Ascending aorta (tissue), 2 donors: ENCODE measurements at regions not wholly inside any gene's neighbourhood (a gene's known extent, or its start where the extent isn't known, plus 50 kb on each side); places are given as distances from the start of the nearest gene placed in this dataset.

Source experiments
- DNase-seq, 2 donors: peaks; one replicate each; pipeline ENCODE4 v3.0.0-alpha.2; 2019; ENCODE audit warnings: low spot score in 2 of 2
- H3K27ac ChIP-seq, 2 donors: fragments of 200-600 bp; sonication (generic); one replicate each; pipeline ENCODE4 v1.5.1; 2016 to 2017; ENCODE audit warnings: mild to moderate bottlenecking in 1 of 2
- H3K27me3 ChIP-seq: fragments of 200-600 bp; sonication (generic); one replicate; pipeline ENCODE4 v1.5.1; 2017
- H3K36me3 ChIP-seq, 2 donors: fragments of 200-600 bp; sonication (generic); one replicate each; pipeline ENCODE4 v1.5.1; 2016
- H3K4me1 ChIP-seq, 2 donors: fragments of 200-600 bp; sonication (generic); one replicate each; pipeline ENCODE4 v1.5.1; 2016 to 2017; ENCODE audit warnings: mild to moderate bottlenecking in 1 of 2
- H3K4me3 ChIP-seq, 2 donors: fragments of 200-600 bp; sonication (generic); one replicate each; pipeline ENCODE4 v1.5.1; 2016 to 2017; ENCODE audit warnings: mild to moderate bottlenecking in 1 of 2
- H3K9me3 ChIP-seq, 2 donors: fragments of 200-600 bp; sonication (generic); one replicate each; pipeline ENCODE4 v1.5.1; 2016
- intact Hi-C: fragments of 100-400 bp; cut with DNase I; formaldehyde crosslinking; loops from one replicate; pipeline ENCODE4 v1.15.1; 2023
- TF ChIP-seq, protein P1 (sequence below), 3 experiments: fragments of 200-600 bp in 2 of 3; fragments of 450-650 bp in 1 of 3; sonication (generic) in 2 of 3; IDR thresholded peaks; one replicate each; pipeline ENCODE4 v1.5.1; 2016 to 2019; ENCODE audit warnings: antibody characterized with exemption in 3 of 3, mild to moderate bottlenecking in 1 of 3, moderate library complexity in 1 of 3

DNA sequence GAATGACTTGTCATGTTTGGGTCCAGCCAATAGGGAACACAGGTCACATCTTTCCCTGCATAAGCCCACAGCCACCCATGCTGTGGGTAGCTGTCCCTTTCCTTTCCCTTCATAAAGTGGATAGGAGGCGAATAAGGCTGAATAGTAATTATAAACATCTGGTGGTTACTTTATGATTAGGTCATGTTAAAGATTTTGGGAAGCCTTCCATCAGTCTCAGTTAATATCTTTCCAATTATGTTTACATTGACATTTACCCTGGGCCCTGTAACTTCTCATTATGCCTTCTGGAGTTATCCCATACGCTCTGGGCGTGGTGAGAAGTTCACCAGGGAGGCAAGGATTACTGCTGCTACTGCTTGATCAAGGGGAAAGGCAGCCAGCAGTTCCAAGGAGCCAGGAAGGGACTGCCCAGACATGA, 197.2 kb downstream of the HLX start:
- intact Hi-C loops = no loop called here
- TF ChIP-seq, protein P1, sequence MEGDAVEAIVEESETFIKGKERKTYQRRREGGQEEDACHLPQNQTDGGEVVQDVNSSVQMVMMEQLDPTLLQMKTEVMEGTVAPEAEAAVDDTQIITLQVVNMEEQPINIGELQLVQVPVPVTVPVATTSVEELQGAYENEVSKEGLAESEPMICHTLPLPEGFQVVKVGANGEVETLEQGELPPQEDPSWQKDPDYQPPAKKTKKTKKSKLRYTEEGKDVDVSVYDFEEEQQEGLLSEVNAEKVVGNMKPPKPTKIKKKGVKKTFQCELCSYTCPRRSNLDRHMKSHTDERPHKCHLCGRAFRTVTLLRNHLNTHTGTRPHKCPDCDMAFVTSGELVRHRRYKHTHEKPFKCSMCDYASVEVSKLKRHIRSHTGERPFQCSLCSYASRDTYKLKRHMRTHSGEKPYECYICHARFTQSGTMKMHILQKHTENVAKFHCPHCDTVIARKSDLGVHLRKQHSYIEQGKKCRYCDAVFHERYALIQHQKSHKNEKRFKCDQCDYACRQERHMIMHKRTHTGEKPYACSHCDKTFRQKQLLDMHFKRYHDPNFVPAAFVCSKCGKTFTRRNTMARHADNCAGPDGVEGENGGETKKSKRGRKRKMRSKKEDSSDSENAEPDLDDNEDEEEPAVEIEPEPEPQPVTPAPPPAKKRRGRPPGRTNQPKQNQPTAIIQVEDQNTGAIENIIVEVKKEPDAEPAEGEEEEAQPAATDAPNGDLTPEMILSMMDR (IDR thresholded peaks at IDR 0.05) = no peak
- no peak overlapping the region for H3K4me3 ChIP-seq
- H3K36me3 ChIP-seq = no peaks in the 10 kb centered on the region
- no peak for DNase-seq
- H3K27me3 ChIP-seq = no peaks in the 10 kb centered on the region
- no peak overlapping the region for H3K27ac ChIP-seq
- no peaks in the 10 kb centered on the region for H3K9me3 ChIP-seq
- H3K4me1 ChIP-seq = peaks cover 0 to 3% of the 10 kb centered on the region in 2 donors

DNA sequence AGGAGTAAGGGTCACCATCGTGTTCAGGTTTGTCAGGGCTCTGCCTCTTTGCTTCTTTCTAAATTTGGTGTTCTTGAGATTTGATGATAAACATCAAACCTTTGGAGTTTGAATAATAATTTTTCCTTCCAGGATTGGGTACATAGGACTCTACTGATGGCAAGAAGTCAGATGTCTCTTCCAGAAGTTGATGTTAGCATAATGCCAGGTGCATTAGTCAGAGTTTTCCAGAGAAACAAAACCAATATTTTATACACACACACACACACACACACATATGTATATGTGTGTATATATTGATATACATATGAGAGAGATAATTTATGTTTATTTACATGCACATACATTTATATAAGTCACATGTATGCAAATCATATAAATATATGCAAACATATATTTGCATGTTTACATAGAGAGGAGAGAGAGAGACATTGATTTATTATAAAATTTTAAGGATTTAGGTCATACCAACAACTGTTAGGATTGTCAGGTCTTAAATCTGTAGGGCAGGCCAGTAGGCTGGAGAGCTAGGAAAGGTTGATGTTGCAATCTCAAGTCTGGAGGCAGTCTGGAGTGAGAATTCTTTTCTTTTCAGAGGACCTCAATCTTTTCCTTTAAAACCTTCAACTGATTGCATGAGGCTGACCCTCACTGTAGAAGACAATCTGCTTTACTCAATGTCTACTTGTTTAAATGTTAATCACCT, 199.2 kb downstream of the HLX start:
- Histone ChIP-seq H3K27ac (no peak overlapping the region), H3K4me1 (peaks cover 0 to 3% of the 10 kb centered on the region in 2 donors), H3K27me3 (no peaks in the 10 kb centered on the region), H3K4me3 (no peak overlapping the region), H3K36me3 (no peaks in the 10 kb centered on the region), H3K9me3 (no peaks in the 10 kb centered on the region)
- DNase-seq = no peak
- intact Hi-C loops = no loop called here
- TF ChIP-seq, protein P1 (IDR thresholded peaks at IDR 0.05) = no peak

DNA sequence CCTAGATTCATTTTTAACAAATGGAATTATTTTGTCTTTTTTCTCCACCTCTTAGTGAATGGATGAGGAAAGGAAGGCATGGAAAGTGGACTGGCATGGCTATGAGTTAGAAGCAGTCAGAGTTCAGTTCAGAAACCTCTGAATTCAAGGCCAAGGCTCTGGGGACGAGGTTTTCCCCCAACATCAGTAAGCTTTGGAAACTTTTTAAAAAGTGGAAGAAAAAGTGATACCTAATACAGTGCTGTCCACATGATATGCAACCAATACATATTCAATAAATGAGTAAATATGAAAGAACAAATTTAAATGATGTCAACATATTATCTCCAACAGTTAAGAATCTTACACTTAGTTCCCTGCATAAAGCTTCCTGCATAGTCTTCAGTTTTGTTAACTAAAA, 204.7 kb downstream of the HLX start:
- intact Hi-C loops = no loop called here
- TF ChIP-seq, protein P1 (IDR thresholded peaks at IDR 0.05) = no peak
- no peak overlapping the region for H3K27ac ChIP-seq

DNA sequence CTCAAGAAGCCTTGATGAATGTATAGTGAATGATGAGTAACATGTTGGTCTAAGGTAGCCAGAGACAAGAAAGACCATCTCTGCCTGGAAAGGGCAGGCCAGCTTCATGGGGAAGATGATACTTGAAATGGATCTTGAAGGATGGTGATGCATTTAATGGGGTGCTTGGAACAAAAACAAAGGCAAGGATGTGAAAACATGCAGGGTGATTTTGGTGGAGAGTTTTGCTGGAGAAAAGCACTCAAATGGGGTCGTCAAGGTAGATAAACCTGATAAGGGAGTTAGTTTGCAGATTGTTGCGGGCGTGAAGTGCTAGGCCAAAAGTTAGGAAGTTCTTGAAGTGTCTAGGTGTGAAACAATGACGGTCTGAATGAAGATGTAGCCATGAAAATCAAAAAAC, 205.4 kb downstream of the HLX start:
- Histone ChIP-seq H3K9me3 (no peaks in the 10 kb centered on the region), H3K36me3 (no peaks in the 10 kb centered on the region), H3K4me3 (no peak overlapping the region), H3K27me3 (no peaks in the 10 kb centered on the region), H3K27ac (no peak overlapping the region), H3K4me1 (no peaks in the 10 kb centered on the region)
- intact Hi-C loops = no loop called here
- no peak for DNase-seq
- TF ChIP-seq, protein P1 (IDR thresholded peaks at IDR 0.05) = no peak

More for the DNA sequence above, 204.7 kb downstream of the HLX start:
- Histone ChIP-seq H3K36me3 (no peaks in the 10 kb centered on the region), H3K4me1 (no peaks in the 10 kb centered on the region), H3K9me3 (no peaks in the 10 kb centered on the region), H3K4me3 (no peak overlapping the region), H3K27me3 (no peaks in the 10 kb centered on the region)
- DNase-seq = no peak

DNA sequence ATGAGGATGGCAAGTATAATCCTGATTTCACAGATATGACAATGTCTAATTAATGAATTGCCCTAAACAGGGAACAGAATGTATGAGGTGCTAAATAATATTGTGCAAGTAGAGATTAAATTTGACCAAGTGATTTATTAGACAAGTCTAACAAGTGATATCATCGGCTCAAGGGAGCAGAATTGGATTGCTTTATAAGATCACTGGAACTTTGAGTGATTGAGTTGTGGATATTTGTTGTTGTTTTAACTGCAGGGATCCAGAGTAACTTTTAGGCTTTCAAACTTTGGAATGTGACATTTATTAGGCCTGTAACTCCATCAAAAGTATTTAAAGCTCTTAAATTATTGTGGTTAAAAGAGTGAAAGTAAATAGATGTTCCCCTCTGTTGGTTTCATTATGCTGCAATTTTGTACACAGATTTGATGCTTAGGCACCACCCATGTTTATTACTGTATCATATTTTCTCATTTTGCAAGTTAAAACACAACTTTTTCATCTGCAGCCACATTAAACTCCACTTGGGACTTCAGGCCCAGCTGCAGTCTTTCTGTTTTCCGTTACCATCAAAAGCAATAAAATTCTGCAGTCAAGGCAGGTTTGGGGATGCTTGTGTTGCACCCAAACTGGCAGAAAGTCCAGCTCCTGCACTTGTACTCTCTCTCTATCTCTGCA, 206.6 kb downstream of the HLX start:
- TF ChIP-seq, protein P1 (IDR thresholded peaks at IDR 0.05) = no peak
- H3K4me1 ChIP-seq = no peaks in the 10 kb centered on the region
- no peaks in the 10 kb centered on the region for H3K36me3 ChIP-seq
- H3K9me3 ChIP-seq = no peaks in the 10 kb centered on the region
- DNase-seq = no peak
- no peak overlapping the region for H3K27ac ChIP-seq
- H3K4me3 ChIP-seq = no peak overlapping the region
- intact Hi-C loops = no loop called here
- no peaks in the 10 kb centered on the region for H3K27me3 ChIP-seq
